ENCODE measurements at regions not wholly inside any gene's neighbourhood (a gene's known extent, or its start where the extent isn't known, plus 50 kb on each side); places are given as distances from the start of the nearest gene placed in this dataset.

DNA sequence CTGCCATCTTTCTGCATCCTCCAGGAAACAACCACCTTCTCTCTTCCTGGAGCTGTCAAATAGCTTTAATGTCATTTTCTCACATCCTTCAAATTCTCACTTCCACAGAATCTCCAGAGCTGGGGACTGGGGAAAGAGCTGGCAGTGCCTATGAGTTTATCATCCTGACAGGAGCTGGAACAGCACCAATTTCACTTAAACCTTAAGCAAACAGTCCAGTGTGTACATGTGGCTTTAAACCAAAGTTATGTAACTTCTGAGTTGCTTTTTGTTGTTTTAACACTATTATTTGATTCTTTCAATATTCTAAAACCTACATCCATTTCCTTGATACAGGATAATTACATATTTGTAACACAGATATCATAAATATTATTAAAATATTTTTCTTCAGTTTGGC, 331.5 kb upstream of the ARGLU1 start:
- TF ChIP-seq ZFX (IDR thresholded peaks at IDR 0.05): no peak
- TF ChIP-seq, protein P1, sequence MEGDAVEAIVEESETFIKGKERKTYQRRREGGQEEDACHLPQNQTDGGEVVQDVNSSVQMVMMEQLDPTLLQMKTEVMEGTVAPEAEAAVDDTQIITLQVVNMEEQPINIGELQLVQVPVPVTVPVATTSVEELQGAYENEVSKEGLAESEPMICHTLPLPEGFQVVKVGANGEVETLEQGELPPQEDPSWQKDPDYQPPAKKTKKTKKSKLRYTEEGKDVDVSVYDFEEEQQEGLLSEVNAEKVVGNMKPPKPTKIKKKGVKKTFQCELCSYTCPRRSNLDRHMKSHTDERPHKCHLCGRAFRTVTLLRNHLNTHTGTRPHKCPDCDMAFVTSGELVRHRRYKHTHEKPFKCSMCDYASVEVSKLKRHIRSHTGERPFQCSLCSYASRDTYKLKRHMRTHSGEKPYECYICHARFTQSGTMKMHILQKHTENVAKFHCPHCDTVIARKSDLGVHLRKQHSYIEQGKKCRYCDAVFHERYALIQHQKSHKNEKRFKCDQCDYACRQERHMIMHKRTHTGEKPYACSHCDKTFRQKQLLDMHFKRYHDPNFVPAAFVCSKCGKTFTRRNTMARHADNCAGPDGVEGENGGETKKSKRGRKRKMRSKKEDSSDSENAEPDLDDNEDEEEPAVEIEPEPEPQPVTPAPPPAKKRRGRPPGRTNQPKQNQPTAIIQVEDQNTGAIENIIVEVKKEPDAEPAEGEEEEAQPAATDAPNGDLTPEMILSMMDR (conservative IDR thresholded peaks at IDR 0.05): no peak
- no peak overlapping the region for H3K27ac ChIP-seq

DNA sequence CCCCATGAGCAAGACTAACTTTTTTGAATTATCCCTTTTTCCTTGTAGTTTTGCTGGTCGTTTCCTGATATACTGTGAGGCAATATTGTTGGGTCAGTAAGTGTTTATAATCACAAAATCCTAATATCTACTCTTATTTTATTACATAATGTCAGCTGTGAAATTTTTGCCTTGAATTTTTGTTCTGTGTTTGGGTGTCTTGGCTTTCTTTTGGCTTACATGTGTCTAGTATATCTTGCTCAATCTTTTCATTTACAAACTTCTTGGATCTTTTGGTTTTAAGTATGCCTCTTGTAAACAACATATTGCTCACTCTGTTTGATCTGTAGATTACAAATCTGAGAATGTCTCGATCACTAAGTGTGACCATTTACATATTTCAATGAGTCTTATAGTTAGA, 330.3 kb upstream of the ARGLU1 start:
- no peak for TF ChIP-seq ZFX (IDR thresholded peaks at IDR 0.05)
- TF ChIP-seq, protein P1 (conservative IDR thresholded peaks at IDR 0.05): no peak
- no peak overlapping the region for H3K27ac ChIP-seq

DNA sequence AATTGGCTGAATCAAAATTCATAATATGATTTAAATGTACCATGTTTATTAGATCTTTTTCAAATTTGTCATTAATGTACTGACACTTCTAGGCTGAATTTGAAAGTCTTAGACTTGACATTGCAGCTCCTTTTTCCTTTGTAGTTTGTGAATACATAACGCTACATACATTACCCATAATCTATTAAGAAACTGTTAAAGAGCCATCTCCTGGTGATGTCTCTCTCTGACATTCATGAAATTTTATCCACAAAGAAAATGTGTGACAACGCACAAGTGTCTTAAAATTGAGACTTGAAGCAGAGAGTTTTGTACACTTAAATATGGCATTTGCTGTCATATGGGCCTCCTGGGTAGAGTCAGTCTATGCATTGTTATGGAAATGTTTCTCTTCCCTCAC, 320.2 kb upstream of the ARGLU1 start:
- H3K27ac ChIP-seq: no peak overlapping the region
- TF ChIP-seq, protein P1 (conservative IDR thresholded peaks at IDR 0.05): no peak
- no peak for TF ChIP-seq ZFX (IDR thresholded peaks at IDR 0.05)

DNA sequence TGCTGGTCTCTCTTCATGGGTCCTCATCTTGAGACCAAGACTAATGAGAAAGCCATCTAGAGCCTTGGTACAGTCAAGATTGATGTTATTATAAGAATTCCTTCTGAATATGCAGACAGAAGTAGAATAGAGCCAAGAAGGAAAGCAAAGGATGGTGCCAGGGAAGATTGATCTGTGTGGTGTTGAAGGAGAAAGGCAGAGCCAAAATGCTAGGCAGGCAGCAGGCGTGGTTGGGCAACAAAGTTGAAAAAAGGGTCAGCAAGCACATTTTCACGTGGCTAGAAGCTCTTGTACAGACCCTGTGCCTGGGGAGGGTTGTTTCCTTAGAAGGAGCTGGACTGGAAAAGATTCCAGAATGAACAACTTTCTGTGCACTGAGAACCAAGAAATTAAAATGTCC, 319.7 kb upstream of the ARGLU1 start:
- no peak overlapping the region for H3K27ac ChIP-seq

DNA sequence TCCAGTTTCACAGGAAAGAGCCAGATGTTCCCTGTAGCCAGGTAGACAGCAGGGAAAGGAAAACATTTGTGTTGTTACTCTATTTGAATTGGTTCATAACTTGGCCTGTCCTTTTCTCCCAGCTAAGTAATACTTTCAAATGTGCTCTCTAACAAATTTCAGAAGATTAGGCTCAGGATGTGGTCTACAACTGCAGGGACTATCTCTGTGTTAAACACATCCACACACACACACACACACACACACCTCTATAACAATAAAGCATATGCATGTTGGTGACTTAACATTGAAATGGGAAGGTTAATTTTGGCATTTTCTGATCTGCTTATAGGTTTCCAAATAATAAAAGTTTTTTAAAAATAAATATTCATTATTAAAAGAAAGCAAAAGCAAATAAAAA, 316.0 kb upstream of the ARGLU1 start:
- TF ChIP-seq, protein P1 (conservative IDR thresholded peaks at IDR 0.05): no peak
- TF ChIP-seq ZFX (IDR thresholded peaks at IDR 0.05): no peak

More for the DNA sequence above, 319.7 kb upstream of the ARGLU1 start:
- TF ChIP-seq, protein P1 (conservative IDR thresholded peaks at IDR 0.05): no peak
- TF ChIP-seq ZFX (IDR thresholded peaks at IDR 0.05): no peak

DNA sequence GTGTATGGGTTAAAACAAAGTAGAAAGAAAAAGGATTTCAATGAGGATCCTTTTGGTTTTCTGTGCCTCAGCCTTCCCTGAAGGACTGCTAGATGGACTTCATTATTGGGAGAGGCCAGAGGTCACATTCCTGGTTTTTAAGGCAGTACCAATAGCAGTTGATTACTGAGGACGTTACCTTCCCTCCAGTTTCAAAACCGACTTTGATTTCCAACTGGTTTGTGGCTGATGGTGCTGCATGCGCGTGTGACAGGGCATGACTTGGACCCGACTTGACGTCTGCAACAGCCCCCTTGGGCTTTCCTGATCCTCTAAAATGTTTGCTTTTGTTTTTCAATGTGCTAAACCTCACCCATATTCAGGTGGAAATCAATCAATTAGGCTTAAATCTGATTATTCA, 314.3 kb upstream of the ARGLU1 start:
- peak overlapping the region; percentile 46 for H3K27ac ChIP-seq
- TF ChIP-seq ZFX (IDR thresholded peaks at IDR 0.05): no peak
- TF ChIP-seq, protein P1 (conservative IDR thresholded peaks at IDR 0.05): no peak

More for the DNA sequence above, 316.0 kb upstream of the ARGLU1 start:
- H3K27ac ChIP-seq: no peak overlapping the region

DNA sequence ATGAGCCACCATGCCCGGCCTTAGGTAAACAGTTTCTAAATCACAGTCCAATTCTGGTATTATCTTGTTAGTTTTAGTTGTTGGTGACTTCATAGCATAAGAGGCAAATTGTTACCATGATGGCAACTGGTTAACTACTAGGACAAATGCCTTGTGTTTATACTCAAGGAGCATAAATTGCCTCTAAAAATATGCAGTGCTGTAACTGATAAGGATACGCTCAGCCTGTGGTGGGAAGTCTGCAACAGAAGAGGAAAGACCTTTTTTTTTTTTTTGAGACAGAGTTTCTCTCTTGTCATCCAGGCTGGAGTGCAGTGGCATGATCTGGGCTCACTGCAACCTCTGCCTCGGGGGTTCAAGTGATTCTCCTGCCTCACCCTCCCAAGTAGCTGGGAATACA, 311.9 kb upstream of the ARGLU1 start:
- no peak overlapping the region for H3K27ac ChIP-seq
- TF ChIP-seq, protein P1 (conservative IDR thresholded peaks at IDR 0.05): no peak
- no peak for TF ChIP-seq ZFX (IDR thresholded peaks at IDR 0.05)

Data from C4-2B (cell line).